GM21381 (cell line): ENCODE measurements at regions not wholly inside any gene's neighbourhood (a gene's known extent, or its start where the extent isn't known, plus 50 kb on each side); places are given as distances from the start of the nearest gene placed in this dataset.

Experiments used
- ATAC-seq: cut with Tn5 transposase; IDR thresholded peaks from one replicate; pipeline ENCODE4 v1.9.1; 2021; ENCODE audit warnings: mild to moderate bottlenecking, moderate library complexity; ENCODE audit not compliant: unreplicated experiment

GRCh38 chr1:78419309-78419708, 71.5 kb upstream of the PTGFR start:
- ATAC-seq, result no peak

- ATAC-seq, result no peak
These were observed 70.6 kb upstream of the PTGFR start for GRCh38 chr1:78420181-78420580.

GRCh38 chr1:78420688-78421087, 70.1 kb upstream of the PTGFR start:
- ATAC-seq, result no peak

- no peak for ATAC-seq
These were observed 66.1 kb upstream of the PTGFR start for GRCh38 chr1:78424720-78425119.

- no peak for ATAC-seq
These were observed 64.4 kb upstream of the PTGFR start for GRCh38 chr1:78426408-78426807.

- no peak for ATAC-seq
These were observed 63.3 kb upstream of the PTGFR start for GRCh38 chr1:78427506-78427905.

- no peak for ATAC-seq
These were observed 58.8 kb upstream of the PTGFR start for GRCh38 chr1:78432016-78432415.

GRCh38 chr1:78434351-78434750, 56.4 kb upstream of the PTGFR start:
- no peak for ATAC-seq

- no peak for ATAC-seq
These were observed 53.8 kb upstream of the PTGFR start for GRCh38 chr1:78436961-78437360.

- ATAC-seq, result no peak
These were observed 53.4 kb upstream of the PTGFR start for GRCh38 chr1:78437396-78437795.

- ATAC-seq, result no peak
These were observed 52.8 kb upstream of the PTGFR start for GRCh38 chr1:78437941-78438340.

GRCh38 chr1:78440381-78440793, 50.4 kb upstream of the PTGFR start:
- no peak for ATAC-seq
